HCEC 1CT (cell line): ENCODE measurements at regions not wholly inside any gene's neighbourhood (a gene's known extent, or its start where the extent isn't known, plus 50 kb on each side); places are given as distances from the start of the nearest gene placed in this dataset.
"Not testable (repeated sequence)": the region's sequence is repeated elsewhere in the genome, so short reads cannot be mapped to it uniquely, and the experiment has no call there.

Source experiments
- DNase-seq: peaks from one replicate; pipeline ENCODE4 v3.0.0-alpha.2; 2017

- no peak for DNase-seq
Measured at GRCh38 chr18:71450257-71450656, 1093.9 kb downstream of the CBLN2 start.

GRCh38 chr18:71443706-71444480, 1100.2 kb downstream of the CBLN2 start:
- DNase-seq: no peak

GRCh38 chr18:71442731-71443141, 1101.4 kb downstream of the CBLN2 start:
- DNase-seq: no peak

- DNase-seq: no peak
Measured at GRCh38 chr18:71441156-71441555, 1103.0 kb downstream of the CBLN2 start.

- DNase-seq: no peak
Measured at GRCh38 chr18:71437511-71437910, 1106.6 kb downstream of the CBLN2 start.

GRCh38 chr18:71433373-71433772, 1110.8 kb downstream of the CBLN2 start:
- no peak for DNase-seq

GRCh38 chr18:71431689-71432088, 1112.5 kb downstream of the CBLN2 start:
- DNase-seq: no peak

GRCh38 chr18:71431171-71431570, 1113.0 kb downstream of the CBLN2 start:
- DNase-seq: no peak

- no peak for DNase-seq
Measured at GRCh38 chr18:71426441-71426840, 1117.7 kb downstream of the CBLN2 start.

GRCh38 chr18:71405169-71405809, 1116.4 kb downstream of the SOCS6 start:
- DNase-seq: no peak

- no peak for DNase-seq
Measured at GRCh38 chr18:71403501-71403900, 1114.7 kb downstream of the SOCS6 start.

- DNase-seq: no peak
Measured at GRCh38 chr18:71398531-71398930, 1109.7 kb downstream of the SOCS6 start.

- no peak for DNase-seq
Measured at GRCh38 chr18:71388148-71388547, 1099.3 kb downstream of the SOCS6 start.

- DNase-seq: no peak
Measured at GRCh38 chr18:71374294-71375000, 1085.6 kb downstream of the SOCS6 start.

GRCh38 chr18:71371951-71372605, 1083.2 kb downstream of the SOCS6 start:
- no peak for DNase-seq

GRCh38 chr18:71370671-71371445, 1082.0 kb downstream of the SOCS6 start:
- no peak for DNase-seq

GRCh38 chr18:71370095-71370494, 1081.2 kb downstream of the SOCS6 start:
- no peak for DNase-seq

GRCh38 chr18:71362140-71362539, 1073.3 kb downstream of the SOCS6 start:
- DNase-seq: no peak

GRCh38 chr18:71355599-71355998, 1066.8 kb downstream of the SOCS6 start:
- not testable (repeated sequence) for DNase-seq

- DNase-seq: no peak
Measured at GRCh38 chr18:71352618-71353017, 1063.8 kb downstream of the SOCS6 start.

GRCh38 chr18:71336576-71337210, 1047.8 kb downstream of the SOCS6 start:
- DNase-seq: no peak

GRCh38 chr18:71329563-71329962, 1040.7 kb downstream of the SOCS6 start:
- no peak for DNase-seq
